IPS-20b (cell line): ENCODE measurements at regions not wholly inside any gene's neighbourhood (a gene's known extent, or its start where the extent isn't known, plus 50 kb on each side); places are given as distances from the start of the nearest gene placed in this dataset.
"Not testable (repeated sequence)": the region's sequence is repeated elsewhere in the genome, so short reads cannot be mapped to it uniquely, and the experiment has no call there.

ENCODE experiments used
- H3K27ac ChIP-seq: one replicate; pipeline ENCODE4 v1.5.1; 2013; ENCODE audit warnings: low read length
- H3K27me3 ChIP-seq: 2 replicates; pipeline ENCODE4 v1.6.1; 2013; ENCODE audit warnings: mild to moderate bottlenecking, low read length, inconsistent platforms; ENCODE audit not compliant: insufficient read depth
- H3K36me3 ChIP-seq: 2 replicates; pipeline ENCODE4 v1.6.1; 2013; ENCODE audit warnings: low read depth, mild to moderate bottlenecking, inconsistent platforms, low read length, moderate library complexity; ENCODE audit not compliant: insufficient read depth
- H3K4me1 ChIP-seq: 2 replicates; pipeline ENCODE4 v1.6.1; 2013; ENCODE audit warnings: mild to moderate bottlenecking, control low read depth, inconsistent platforms, low read length, moderate library complexity; ENCODE audit not compliant: insufficient read depth
- H3K4me3 ChIP-seq: 2 replicates; pipeline ENCODE4 v1.5.1; 2013; ENCODE audit warnings: mild to moderate bottlenecking, low read length, inconsistent platforms
- H3K9ac ChIP-seq: 2 replicates; pipeline ENCODE4 v1.6.1; 2013; ENCODE audit warnings: low read depth, mild to moderate bottlenecking, inconsistent platforms, low read length, moderate library complexity
- H3K9me3 ChIP-seq: 2 replicates; pipeline ENCODE4 v1.6.1; 2013; ENCODE audit warnings: mild to moderate bottlenecking, low read depth, low read length, inconsistent platforms; ENCODE audit not compliant: insufficient read depth

GRCh38 chr4:104596189-104596588 is 101.5 kb upstream of the CXXC4 start:
- Histone ChIP-seq H3K27ac (no peak overlapping the region), H3K36me3 (no peaks in the 10 kb centered on the region), H3K4me3 (no peak overlapping the region), H3K27me3 (no peaks in the 10 kb centered on the region), H3K9ac (no peak overlapping the region), H3K9me3 (no peaks in the 10 kb centered on the region), H3K4me1 (peaks cover 17% of the 10 kb centered on the region; the same call in 1 of the 2 replicates)

GRCh38 chr4:104615496-104615895 is 120.8 kb upstream of the CXXC4 start:
- Histone ChIP-seq H3K9ac (no peak overlapping the region), H3K36me3 (no peaks in the 10 kb centered on the region), H3K4me3 (no peak overlapping the region), H3K9me3 (peaks cover 5% of the 10 kb centered on the region; the same call in 1 of the 2 replicates), H3K27ac (no peak overlapping the region), H3K4me1 (0 out of 2 replicates have a peak, but pooled peaks cover 3% of the 10 kb centered on the region), H3K27me3 (no peaks in the 10 kb centered on the region)

GRCh38 chr4:104615926-104616325 is 121.2 kb upstream of the CXXC4 start:
- no peaks in the 10 kb centered on the region for H3K36me3 ChIP-seq
- H3K9ac ChIP-seq, result no peak overlapping the region
- H3K4me3 ChIP-seq, result no peak overlapping the region
- H3K27me3 ChIP-seq, result no peaks in the 10 kb centered on the region
- no peak overlapping the region for H3K27ac ChIP-seq
- peaks cover 4% of the 10 kb centered on the region; the same call in 1 of the 2 replicates for H3K9me3 ChIP-seq
- 0 out of 2 replicates have a peak, but pooled peaks cover 3% of the 10 kb centered on the region for H3K4me1 ChIP-seq

GRCh38 chr4:104616401-104616820 is 121.7 kb upstream of the CXXC4 start:
- Histone ChIP-seq H3K9ac (no peak overlapping the region), H3K9me3 (no peaks in the 10 kb centered on the region), H3K27ac (no peak overlapping the region), H3K27me3 (no peaks in the 10 kb centered on the region), H3K4me3 (no peak overlapping the region), H3K4me1 (0 out of 2 replicates have a peak, but pooled peaks cover 3% of the 10 kb centered on the region), H3K36me3 (no peaks in the 10 kb centered on the region)

- Histone ChIP-seq H3K27me3 (no peaks in the 10 kb centered on the region), H3K27ac (no peak overlapping the region), H3K4me3 (no peak overlapping the region), H3K9me3 (no peaks in the 10 kb centered on the region), H3K4me1 (no peaks in the 10 kb centered on the region), H3K9ac (no peak overlapping the region), H3K36me3 (no peaks in the 10 kb centered on the region)
Measured at GRCh38 chr4:104625706-104626105, 131.0 kb upstream of the CXXC4 start.

- no peaks in the 10 kb centered on the region for H3K36me3 ChIP-seq
- H3K9me3 ChIP-seq, result no peaks in the 10 kb centered on the region
- H3K27me3 ChIP-seq, result no peaks in the 10 kb centered on the region
- H3K9ac ChIP-seq, result no peak overlapping the region
- no peak overlapping the region for H3K4me3 ChIP-seq
- H3K27ac ChIP-seq, result no peak overlapping the region
- no peaks in the 10 kb centered on the region for H3K4me1 ChIP-seq
Measured at GRCh38 chr4:104629601-104630000, 134.9 kb upstream of the CXXC4 start.

- H3K36me3 ChIP-seq, result no peaks in the 10 kb centered on the region
- H3K27me3 ChIP-seq, result no peaks in the 10 kb centered on the region
- no peak overlapping the region for H3K4me3 ChIP-seq
- no peaks in the 10 kb centered on the region for H3K4me1 ChIP-seq
- no peaks in the 10 kb centered on the region for H3K9me3 ChIP-seq
- H3K9ac ChIP-seq, result no peak overlapping the region
- no peak overlapping the region for H3K27ac ChIP-seq
Measured at GRCh38 chr4:104630272-104630671, 135.6 kb upstream of the CXXC4 start.

GRCh38 chr4:104631000-104631399 is 136.3 kb upstream of the CXXC4 start:
- Histone ChIP-seq H3K27ac (no peak overlapping the region), H3K36me3 (no peaks in the 10 kb centered on the region), H3K4me3 (no peak overlapping the region), H3K9ac (no peak overlapping the region), H3K4me1 (no peaks in the 10 kb centered on the region), H3K27me3 (no peaks in the 10 kb centered on the region), H3K9me3 (no peaks in the 10 kb centered on the region)

GRCh38 chr4:104641418-104641817 is 146.7 kb upstream of the CXXC4 start:
- Histone ChIP-seq H3K9me3 (no peaks in the 10 kb centered on the region), H3K27ac (no peak overlapping the region), H3K36me3 (no peaks in the 10 kb centered on the region), H3K4me1 (no peaks in the 10 kb centered on the region), H3K27me3 (no peaks in the 10 kb centered on the region), H3K4me3 (no peak overlapping the region), H3K9ac (no peak overlapping the region)

- Histone ChIP-seq H3K4me1 (no peaks in the 10 kb centered on the region), H3K36me3 (no peaks in the 10 kb centered on the region), H3K27me3 (no peaks in the 10 kb centered on the region), H3K27ac (no peak overlapping the region), H3K4me3 (no peak overlapping the region), H3K9ac (no peak overlapping the region), H3K9me3 (no peaks in the 10 kb centered on the region)
Measured at GRCh38 chr4:104642521-104642920, 147.8 kb upstream of the CXXC4 start.

- H3K4me3 ChIP-seq, result no peak overlapping the region
- H3K27ac ChIP-seq, result no peak overlapping the region
- H3K27me3 ChIP-seq, result no peaks in the 10 kb centered on the region
- H3K9me3 ChIP-seq, result no peaks in the 10 kb centered on the region
- H3K36me3 ChIP-seq, result no peaks in the 10 kb centered on the region
- no peak overlapping the region for H3K9ac ChIP-seq
- no peaks in the 10 kb centered on the region for H3K4me1 ChIP-seq
Measured at GRCh38 chr4:104643805-104644204, 149.1 kb upstream of the CXXC4 start.

- Histone ChIP-seq H3K9me3 (peaks cover 5% of the 10 kb centered on the region; the same call in 1 of the 2 replicates), H3K4me3 (no peak overlapping the region), H3K27ac (no peak overlapping the region), H3K36me3 (no peaks in the 10 kb centered on the region), H3K4me1 (no peaks in the 10 kb centered on the region), H3K27me3 (no peaks in the 10 kb centered on the region), H3K9ac (no peak overlapping the region)
Measured at GRCh38 chr4:104649631-104650030, 154.9 kb upstream of the CXXC4 start.

GRCh38 chr4:104662269-104662668 is 167.6 kb upstream of the CXXC4 start:
- H3K27ac ChIP-seq, H3K36me3 ChIP-seq, H3K9ac ChIP-seq, H3K9me3 ChIP-seq, H3K4me1 ChIP-seq, H3K4me3 ChIP-seq, H3K27me3 ChIP-seq: not testable (repeated sequence)
